Type B pancreatic cell (in vitro differentiated cells): ENCODE measurements at regions not wholly inside any gene's neighbourhood (a gene's known extent, or its start where the extent isn't known, plus 50 kb on each side); places are given as distances from the start of the nearest gene placed in this dataset.

Experiments used
- DNase-seq: peaks from one replicate; pipeline ENCODE4 v3.0.0; 2021; ENCODE audit warnings: mixed read lengths; ENCODE audit not compliant: unreplicated experiment; ENCODE audit errors: extremely low spot score
- H3K27ac Mint-ChIP-seq: 2 replicates; pipeline ENCODE4 v1.8.0; 2021; ENCODE audit warnings: mild to moderate bottlenecking, mixed read lengths
- H3K27me3 Mint-ChIP-seq: 2 replicates; pipeline ENCODE4 v1.8.0; 2021; ENCODE audit warnings: mixed read lengths
- H3K36me3 Mint-ChIP-seq: 2 replicates; pipeline ENCODE4 v1.8.0; 2021; ENCODE audit warnings: mixed read lengths
- H3K4me1 Mint-ChIP-seq: one replicate; pipeline ENCODE4 v1.8.0; 2021; ENCODE audit warnings: mixed read lengths; ENCODE audit not compliant: unreplicated experiment
- H3K4me3 Mint-ChIP-seq: 2 replicates; pipeline ENCODE4 v1.8.0; 2021; ENCODE audit warnings: mild to moderate bottlenecking, mixed read lengths
- H3K9me3 Mint-ChIP-seq: 2 replicates; pipeline ENCODE4 v1.8.0; 2021; ENCODE audit warnings: mixed read lengths
- CTCF ChIP-seq: fragments of 200-600 bp; sonication (generic); conservative IDR thresholded peaks from 2 replicates; pipeline ENCODE4 v1.5.0; 2021; ENCODE audit warnings: antibody characterized with exemption, mild to moderate bottlenecking

- no peaks in the 10 kb centered on the region for H3K9me3 Mint-ChIP-seq
- H3K27ac Mint-ChIP-seq = no peak overlapping the region
- no peaks in the 10 kb centered on the region for H3K36me3 Mint-ChIP-seq
- no peak overlapping the region for H3K4me3 Mint-ChIP-seq
- peaks cover 28% of the 10 kb centered on the region for H3K4me1 Mint-ChIP-seq
- TF ChIP-seq CTCF = no peak
- peaks cover 3% of the 10 kb centered on the region for H3K27me3 Mint-ChIP-seq
- DNase-seq = no peak
These were observed 413.0 kb downstream of the PREX1 start for GRCh38 chr20:48414786-48415185.

DNA sequence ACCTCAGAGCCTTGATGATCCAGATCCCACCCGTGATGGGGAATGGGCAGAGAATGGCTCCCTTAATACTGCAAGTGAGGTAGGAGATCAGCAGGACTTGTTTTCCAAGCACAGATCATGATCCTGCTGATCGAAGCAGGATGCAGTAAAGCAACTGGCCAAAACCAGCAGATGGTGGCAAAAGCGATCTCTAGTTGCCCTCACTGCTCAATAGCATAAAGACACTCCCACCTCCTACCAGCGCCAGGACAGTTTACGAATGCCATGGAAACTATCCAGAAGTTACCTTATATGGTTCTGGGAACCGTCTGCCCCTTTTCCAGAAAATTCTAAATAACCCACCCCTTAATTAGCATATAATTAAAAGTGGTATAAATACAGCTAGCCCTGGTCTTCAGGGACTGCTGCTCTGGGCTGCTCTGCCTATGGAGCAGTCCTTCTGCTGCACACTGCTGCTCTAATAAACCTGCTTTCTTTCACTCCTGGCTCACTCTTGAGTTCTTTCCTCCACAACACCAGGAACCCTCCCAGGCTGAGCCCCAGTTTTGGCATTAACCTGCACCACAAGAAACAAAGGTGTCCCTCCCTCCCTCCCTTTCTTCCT is 415.8 kb downstream of the PREX1 start:
- Mint-ChIP-seq H3K36me3 (no peaks in the 10 kb centered on the region), H3K9me3 (no peaks in the 10 kb centered on the region), H3K4me3 (no peak overlapping the region), H3K4me1 (peaks cover 29% of the 10 kb centered on the region), H3K27me3 (peaks cover 12% of the 10 kb centered on the region), H3K27ac (no peak overlapping the region)
- DNase-seq = no peak
- TF ChIP-seq CTCF = no peak

DNA sequence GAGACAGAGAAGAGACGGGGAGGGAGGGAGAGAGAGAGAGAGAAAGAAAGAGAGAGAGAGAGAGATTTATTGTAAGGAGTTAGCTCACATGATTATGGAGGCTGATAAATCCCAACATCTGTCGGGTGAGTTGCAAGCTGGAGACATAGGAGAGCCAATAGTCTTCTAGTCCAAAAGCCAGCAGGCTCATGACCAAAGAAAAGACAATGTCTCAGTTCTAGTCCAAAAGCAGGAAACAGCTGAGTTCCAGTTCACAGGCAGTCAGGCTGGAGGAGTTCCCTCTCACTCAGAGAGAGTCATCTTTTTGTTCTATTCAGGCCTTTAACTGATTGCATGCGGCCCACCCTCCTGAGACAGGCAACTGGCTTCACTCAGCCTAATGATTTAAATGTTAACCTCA is 416.6 kb downstream of the PREX1 start:
- Mint-ChIP-seq H3K4me3 (no peak overlapping the region), H3K27ac (no peak overlapping the region), H3K9me3 (no peaks in the 10 kb centered on the region), H3K4me1 (peaks cover 25% of the 10 kb centered on the region), H3K27me3 (peaks cover 12% of the 10 kb centered on the region), H3K36me3 (no peaks in the 10 kb centered on the region)
- DNase-seq = no peak
- TF ChIP-seq CTCF = no peak

DNA sequence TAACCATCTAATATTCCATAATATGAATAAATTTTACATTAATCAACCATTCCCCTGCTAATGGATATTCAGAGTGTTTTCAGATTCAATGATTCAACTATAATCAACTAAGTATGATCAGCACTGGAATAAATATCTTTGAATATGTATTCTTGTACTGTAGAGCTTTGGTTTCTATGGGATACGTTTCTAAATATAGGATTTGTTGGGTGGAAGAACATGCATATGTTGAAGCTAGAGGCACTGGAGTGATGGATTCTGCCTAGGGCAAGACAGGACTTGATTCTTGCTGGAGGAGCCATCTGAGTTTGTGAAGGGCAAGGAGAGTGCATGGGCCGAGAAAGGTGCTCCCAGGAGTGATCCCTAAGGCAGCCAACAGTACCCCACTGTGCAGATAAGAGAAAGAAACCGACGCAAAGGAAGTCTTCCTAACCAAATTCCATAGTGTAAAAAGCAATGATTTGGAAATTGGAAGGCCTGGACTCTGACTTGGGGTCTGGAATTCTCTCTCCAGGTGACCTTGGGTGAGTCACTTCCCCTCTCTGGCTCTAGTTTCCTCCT is 418.7 kb downstream of the PREX1 start:
- no peak for TF ChIP-seq CTCF
- Mint-ChIP-seq H3K9me3 (no peaks in the 10 kb centered on the region), H3K4me1 (peaks cover 18% of the 10 kb centered on the region), H3K36me3 (no peaks in the 10 kb centered on the region), H3K4me3 (no peak overlapping the region), H3K27ac (no peak overlapping the region), H3K27me3 (peaks cover 12% of the 10 kb centered on the region)
- DNase-seq = no peak

- TF ChIP-seq CTCF = no peak
- Mint-ChIP-seq H3K27me3 (peaks cover 12% of the 10 kb centered on the region), H3K9me3 (no peaks in the 10 kb centered on the region), H3K4me3 (no peak overlapping the region), H3K4me1 (peaks cover 18% of the 10 kb centered on the region), H3K36me3 (no peaks in the 10 kb centered on the region), H3K27ac (no peak overlapping the region)
- no peak for DNase-seq
These were observed 420.1 kb downstream of the PREX1 start for GRCh38 chr20:48407710-48408109.
